Psoas muscle (tissue), 7 donors: ENCODE measurements at regions not wholly inside any gene's neighbourhood (a gene's known extent, or its start where the extent isn't known, plus 50 kb on each side); places are given as distances from the start of the nearest gene placed in this dataset.

Experiments used
- ATAC-seq, 4 donors: fragments of 200-7000 bp; cut with Tn5 transposase; one replicate each; pipeline ENCODE4 v1.9.1; 2020; ENCODE audit warnings: moderate library complexity in 3 of 4, mild to moderate bottlenecking in 2 of 4
- DNase-seq, 2 donors: peaks; one replicate each; pipeline ENCODE4 v3.0.0-alpha.2; 2020
- H3K27ac ChIP-seq: fragments of 200-600 bp; one replicate; pipeline ENCODE4 v1.8.0; 2022
- H3K27me3 ChIP-seq, 3 donors: fragments of 200-600 bp in 1 of 3; one replicate each; pipeline versions ENCODE4 v1.6.1 to v1.8.0; 2013 to 2022; ENCODE audit warnings: low read length in 2 of 3, mild to moderate bottlenecking in 2 of 3, moderate library complexity in 1 of 3; ENCODE audit not compliant: insufficient read depth in 3 of 3
- H3K36me3 ChIP-seq, 2 donors: fragments of 200-600 bp in 1 of 2; one replicate each; pipeline versions ENCODE4 v1.6.1 to v1.8.0; 2013 to 2022; ENCODE audit warnings: low read depth in 1 of 2, mild to moderate bottlenecking in 1 of 2, moderate library complexity in 1 of 2; ENCODE audit not compliant: insufficient read depth in 1 of 2
- H3K4me1 ChIP-seq: fragments of 200-600 bp; one replicate; pipeline ENCODE4 v1.8.0; 2022
- H3K4me3 ChIP-seq: fragments of 200-600 bp; one replicate; pipeline ENCODE4 v1.8.0; 2022; ENCODE audit warnings: mild to moderate bottlenecking
- H3K9me3 ChIP-seq: fragments of 200-600 bp; one replicate; pipeline ENCODE4 v1.8.0; 2022
- WGBS, 3 donors: extraction: QIAGEN DNeasy Blood & Tissue Kit; methylation state at CpG; one replicate each; pipeline versions ENCODE4 v1.1.6 to v1.1.7; 2013; 5-methylcytosine and 5-hydroxymethylcytosine counted together
- intact Hi-C, 2 donors: fragments of 100-400 bp; cut with DNase I; formaldehyde crosslinking; loops; one replicate each; pipeline versions ENCODE4 v1.11.0 to v1.14.2; 2022
- TF ChIP-seq, protein P1 (sequence below): fragments of 200-600 bp; IDR thresholded peaks from one replicate; pipeline ENCODE4 v1.8.0; 2022; ENCODE audit warnings: antibody characterized with exemption
- donor health status: healthy with polysubstance abuse.
- donor health status: DM: no; HTN: no; CAD: no; lungs with moderate emphysema.
- donor health status: Bipolar disorder and iron deficiency.
- donor health status: healthy.
- donor health status: DM: yes; HTN: yes; CAD: no.
- donor health status: DM: no; HTN: no; CAD: no.
- donor health status: DM: yes; HTN: yes; CAD: no.

DNA sequence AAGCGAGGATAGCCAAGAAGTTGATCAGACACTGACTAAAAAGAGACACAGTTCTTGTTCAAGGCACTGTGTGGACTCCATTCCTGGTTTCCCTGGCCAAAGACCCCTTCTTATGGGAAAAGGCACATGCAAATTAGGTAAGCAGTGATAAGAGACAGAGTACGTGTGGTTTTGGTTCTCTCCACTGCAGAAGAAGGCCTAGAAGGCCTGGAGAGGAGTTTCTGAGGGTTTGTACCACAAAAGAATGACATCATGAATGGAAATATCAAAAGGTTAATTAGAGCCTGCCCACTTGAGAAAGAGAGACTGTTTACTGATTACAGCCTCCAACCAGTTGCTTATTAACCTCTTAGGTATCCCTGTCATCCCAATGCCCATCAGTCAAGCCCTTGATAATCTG is 137.5 kb downstream of the ZNF365 start:
- H3K27ac ChIP-seq: no peak overlapping the region
- H3K4me1 ChIP-seq: no peaks in the 10 kb centered on the region
- H3K4me3 ChIP-seq: no peak overlapping the region
- 85 to 92% (median 91%) methylated on average over 2 of the region's 2 CpGs for WGBS, 3 donors
- no peak for DNase-seq
- ATAC-seq: no peak
- H3K36me3 ChIP-seq: no peaks in the 10 kb centered on the region
- H3K27me3 ChIP-seq: no peaks in the 10 kb centered on the region
- H3K9me3 ChIP-seq: no peaks in the 10 kb centered on the region
- TF ChIP-seq, protein P1, sequence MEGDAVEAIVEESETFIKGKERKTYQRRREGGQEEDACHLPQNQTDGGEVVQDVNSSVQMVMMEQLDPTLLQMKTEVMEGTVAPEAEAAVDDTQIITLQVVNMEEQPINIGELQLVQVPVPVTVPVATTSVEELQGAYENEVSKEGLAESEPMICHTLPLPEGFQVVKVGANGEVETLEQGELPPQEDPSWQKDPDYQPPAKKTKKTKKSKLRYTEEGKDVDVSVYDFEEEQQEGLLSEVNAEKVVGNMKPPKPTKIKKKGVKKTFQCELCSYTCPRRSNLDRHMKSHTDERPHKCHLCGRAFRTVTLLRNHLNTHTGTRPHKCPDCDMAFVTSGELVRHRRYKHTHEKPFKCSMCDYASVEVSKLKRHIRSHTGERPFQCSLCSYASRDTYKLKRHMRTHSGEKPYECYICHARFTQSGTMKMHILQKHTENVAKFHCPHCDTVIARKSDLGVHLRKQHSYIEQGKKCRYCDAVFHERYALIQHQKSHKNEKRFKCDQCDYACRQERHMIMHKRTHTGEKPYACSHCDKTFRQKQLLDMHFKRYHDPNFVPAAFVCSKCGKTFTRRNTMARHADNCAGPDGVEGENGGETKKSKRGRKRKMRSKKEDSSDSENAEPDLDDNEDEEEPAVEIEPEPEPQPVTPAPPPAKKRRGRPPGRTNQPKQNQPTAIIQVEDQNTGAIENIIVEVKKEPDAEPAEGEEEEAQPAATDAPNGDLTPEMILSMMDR: no peak
- intact Hi-C loops: no loop called here

DNA sequence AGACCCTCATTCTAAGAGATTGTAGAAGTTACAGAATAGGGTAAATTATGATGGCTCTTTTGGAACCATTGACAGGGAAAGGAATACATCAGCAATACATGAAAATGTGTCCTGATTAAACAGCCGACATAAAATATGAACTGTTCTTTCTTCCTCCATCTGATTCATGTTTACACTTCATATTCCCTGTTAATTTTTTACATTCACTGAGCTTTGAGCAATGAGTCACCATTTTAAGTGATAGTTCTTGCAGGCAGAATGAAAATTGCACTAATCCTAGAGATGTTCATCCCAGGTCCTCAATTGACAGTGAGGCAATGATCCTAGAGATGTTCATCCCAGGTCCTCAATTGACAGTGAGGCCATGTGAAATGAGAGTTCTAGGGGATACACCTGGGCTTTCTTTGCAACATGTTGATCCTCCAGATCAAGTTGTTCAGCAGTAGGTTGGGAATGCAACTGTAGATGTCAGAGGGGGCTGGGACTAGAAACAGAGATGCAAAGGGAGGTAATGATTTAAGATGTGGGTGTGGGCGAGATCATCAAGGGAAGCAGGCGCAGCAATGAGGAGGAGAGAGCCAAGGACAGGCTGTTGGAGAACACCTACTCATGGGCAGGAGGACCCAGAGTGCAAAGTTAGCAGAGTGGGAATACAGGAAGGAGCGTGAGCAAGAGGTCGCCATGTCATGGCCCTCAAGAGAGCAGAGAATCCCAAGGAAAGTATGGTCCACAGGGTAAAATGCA is 138.7 kb downstream of the ZNF365 start:
- Histone ChIP-seq H3K4me1 (no peaks in the 10 kb centered on the region), H3K27ac (no peak overlapping the region), H3K4me3 (no peak overlapping the region), H3K27me3 (no peaks in the 10 kb centered on the region), H3K9me3 (no peaks in the 10 kb centered on the region), H3K36me3 (no peaks in the 10 kb centered on the region)
- 78 to 94% (median 82%) methylated on average over 5 of the region's 5 CpGs for WGBS, 3 donors
- ATAC-seq (no peak), DNase-seq (no peak)
- intact Hi-C loops: no loop called here
- TF ChIP-seq, protein P1: no peak

DNA sequence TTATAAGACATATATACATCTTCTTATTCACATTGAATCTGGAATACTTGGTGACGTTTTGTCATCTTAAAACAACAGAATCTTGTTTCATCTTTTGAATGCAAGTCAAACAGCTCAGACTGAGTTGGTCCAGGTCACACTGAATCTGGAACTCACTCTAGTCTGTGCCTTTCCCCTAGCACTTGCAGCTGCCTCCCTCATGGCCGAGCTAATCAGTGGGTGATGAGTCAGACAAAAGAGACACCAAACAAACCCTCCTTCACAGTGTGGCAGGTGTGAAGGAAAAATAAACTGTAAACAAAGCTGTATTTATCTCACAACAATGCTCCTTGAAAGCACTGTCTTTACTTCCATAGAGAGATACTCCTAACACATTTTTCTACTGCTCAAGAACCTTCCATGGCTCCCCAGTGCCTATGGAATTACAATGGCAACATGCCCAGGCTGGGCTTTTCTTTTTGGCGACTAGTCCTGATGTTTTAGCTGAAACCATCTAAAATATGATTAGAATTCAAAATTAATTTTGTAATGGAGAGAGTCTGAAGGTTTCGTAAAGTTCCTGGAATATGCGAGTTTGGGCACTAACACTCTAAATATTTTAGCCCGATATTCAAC is 140.0 kb downstream of the ZNF365 start:
- H3K27ac ChIP-seq: no peak overlapping the region
- no peak overlapping the region for H3K4me3 ChIP-seq
- H3K4me1 ChIP-seq: no peaks in the 10 kb centered on the region
- DNase-seq (no peak), ATAC-seq (no peak)
- TF ChIP-seq, protein P1: no peak
- 46 to 66% (median 46%) methylated on average over 6 of the region's 6 CpGs for WGBS, 3 donors
- no peaks in the 10 kb centered on the region for H3K27me3 ChIP-seq
- no peaks in the 10 kb centered on the region for H3K9me3 ChIP-seq
- H3K36me3 ChIP-seq: no peaks in the 10 kb centered on the region
- intact Hi-C loops: no loop called here

DNA sequence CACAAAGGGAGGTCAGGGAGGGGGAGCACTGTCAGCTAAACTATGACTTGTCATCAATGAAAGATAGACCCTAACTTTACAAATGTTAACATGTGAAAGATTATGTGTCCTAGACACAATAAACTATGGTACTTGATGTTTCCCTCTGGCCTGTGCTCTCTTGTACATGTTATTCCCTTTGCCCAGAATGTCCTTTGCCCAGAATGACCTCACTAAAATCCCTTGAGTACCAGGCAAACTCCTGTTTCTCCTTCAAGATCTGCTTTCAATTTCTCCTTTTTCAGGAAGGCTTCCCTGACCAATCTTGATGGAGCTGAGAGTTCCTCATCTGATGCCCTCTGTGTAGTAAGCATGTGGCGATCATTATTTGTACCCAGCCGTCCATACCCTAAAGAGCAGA is 143.1 kb downstream of the ZNF365 start:
- Histone ChIP-seq H3K27me3 (no peaks in the 10 kb centered on the region), H3K4me1 (no peaks in the 10 kb centered on the region), H3K27ac (no peak overlapping the region), H3K36me3 (no peaks in the 10 kb centered on the region), H3K4me3 (no peak overlapping the region), H3K9me3 (no peaks in the 10 kb centered on the region)
- DNase-seq (no peak), ATAC-seq (no peak)
- TF ChIP-seq, protein P1: no peak
- intact Hi-C loops: no loop called here
- 89 to 100% (median 90%) methylated on average over 2 of the region's 2 CpGs for WGBS, 3 donors
